ENCODE measurements at regions not wholly inside any gene's neighbourhood (a gene's known extent, or its start where the extent isn't known, plus 50 kb on each side); places are given as distances from the start of the nearest gene placed in this dataset.

GRCh38 chr11:43012606-43013005 lies 299.2 kb upstream of the API5 start:
- TF ChIP-seq SPI1 (IDR thresholded peaks at IDR 0.05; ENCODE audit: low read depth, low read length), result no peak
- TF ChIP-seq POLR2AphosphoS5 (IDR thresholded peaks at IDR 0.05; ENCODE audit: low read depth, low read length), result no peak

Data from GM12891 (cell line).